ENCODE measurements at regions not wholly inside any gene's neighbourhood (a gene's known extent, or its start where the extent isn't known, plus 50 kb on each side); places are given as distances from the start of the nearest gene placed in this dataset.

DNA sequence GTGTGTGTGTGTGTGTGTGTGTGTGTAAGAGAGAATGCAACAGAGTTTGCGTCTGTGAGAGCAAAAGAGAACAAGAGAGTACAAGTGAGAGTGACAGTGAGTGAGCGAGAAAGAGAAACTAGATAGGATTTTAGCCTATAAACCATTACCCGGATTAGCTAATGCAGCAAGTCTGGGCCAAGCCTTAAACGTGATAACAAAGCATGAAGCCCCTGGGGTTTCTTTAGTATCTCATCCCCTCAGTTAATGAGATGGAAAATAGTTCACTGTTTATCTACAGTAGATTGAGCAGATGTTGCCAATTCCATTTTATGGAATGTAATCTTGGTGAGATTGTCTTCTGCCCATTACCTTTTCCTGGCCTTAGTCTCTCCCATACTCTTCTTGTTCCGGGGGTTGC is 114.5 kb downstream of the MAT2B start:
- in situ Hi-C loops (cut with HindIII; ENCODE audit: low sequenced_read_pairs): no loop called here

DNA sequence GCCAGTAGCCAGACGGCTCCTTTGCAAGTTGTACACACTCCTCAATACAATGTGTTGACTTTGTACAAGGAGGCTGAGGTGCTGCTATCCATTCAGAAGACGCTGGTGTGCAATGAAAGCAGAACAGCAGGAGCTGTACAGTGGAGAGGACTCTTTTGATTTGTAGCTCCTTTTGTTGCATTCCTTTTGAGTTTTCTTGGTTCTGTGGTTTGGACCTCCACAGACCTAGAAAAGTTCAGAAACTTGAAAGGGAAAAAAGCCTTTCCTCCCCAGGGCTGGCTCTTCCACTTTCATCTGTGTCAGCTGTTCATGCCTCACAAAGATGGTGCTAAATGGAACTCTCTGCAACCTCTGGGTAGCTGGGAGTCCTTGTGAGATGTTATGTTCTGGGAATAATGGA is 117.4 kb downstream of the MAT2B start:
- in situ Hi-C loops (cut with HindIII; ENCODE audit: low sequenced_read_pairs): no loop called here

DNA sequence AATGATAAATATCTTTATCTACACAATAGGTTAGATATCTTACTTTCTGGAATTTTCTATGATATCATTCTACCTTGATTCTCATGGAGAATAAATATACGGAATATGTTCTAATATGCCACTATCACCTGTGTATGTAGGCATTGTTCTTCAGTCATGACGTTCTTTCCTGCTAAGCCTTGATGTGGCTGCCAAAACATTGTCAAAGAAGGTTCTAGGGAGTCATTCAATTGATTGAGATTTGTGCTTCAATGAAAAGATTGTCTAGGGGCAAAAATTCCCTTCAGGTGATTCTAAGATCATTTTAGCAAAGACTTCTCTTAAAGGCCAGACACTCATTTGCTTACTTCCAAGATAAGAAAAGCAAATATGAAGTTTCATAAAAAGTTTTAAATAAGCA is 118.1 kb downstream of the MAT2B start:
- in situ Hi-C loops (cut with HindIII; ENCODE audit: low sequenced_read_pairs): no loop called here

DNA sequence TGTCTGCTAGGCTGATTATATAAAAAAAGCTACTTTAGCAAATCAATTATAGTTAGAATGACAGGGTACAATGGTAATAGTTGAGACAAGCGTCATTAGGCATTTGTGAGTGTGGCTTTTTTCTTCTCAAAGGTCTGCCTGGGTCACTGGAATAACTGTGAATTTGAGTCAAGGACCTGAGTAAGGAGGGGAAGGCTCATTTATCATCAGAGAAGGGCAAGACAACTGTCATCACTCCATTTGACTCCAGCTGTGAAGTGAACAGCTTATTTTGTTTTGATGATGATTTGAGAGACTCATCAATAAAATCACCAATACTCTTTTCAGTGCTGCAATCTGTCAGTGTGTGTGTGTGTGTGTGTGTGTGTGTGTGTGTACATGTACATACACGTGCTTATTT is 118.6 kb downstream of the MAT2B start:
- in situ Hi-C loops (cut with HindIII; ENCODE audit: low sequenced_read_pairs): no loop called here

DNA sequence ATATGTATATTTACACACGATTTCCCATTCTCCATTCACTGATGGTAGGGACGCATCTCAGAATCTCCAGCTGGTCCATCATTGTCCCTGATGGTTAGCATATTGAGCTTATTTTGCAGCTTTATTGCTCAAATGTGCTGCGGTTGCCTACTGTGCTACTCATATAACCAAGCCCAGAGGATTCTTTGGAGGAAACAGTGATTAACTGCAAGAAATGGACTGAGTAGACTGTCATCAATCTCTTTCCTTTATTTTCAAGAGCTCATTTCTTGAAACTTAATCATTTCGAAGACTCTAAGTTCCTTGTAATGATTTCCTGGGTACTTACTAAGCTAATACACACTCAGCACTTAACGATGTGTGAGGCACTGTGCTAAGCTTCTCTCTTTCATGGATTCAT is 119.0 kb downstream of the MAT2B start:
- in situ Hi-C loops (cut with HindIII; ENCODE audit: low sequenced_read_pairs): no loop called here

DNA sequence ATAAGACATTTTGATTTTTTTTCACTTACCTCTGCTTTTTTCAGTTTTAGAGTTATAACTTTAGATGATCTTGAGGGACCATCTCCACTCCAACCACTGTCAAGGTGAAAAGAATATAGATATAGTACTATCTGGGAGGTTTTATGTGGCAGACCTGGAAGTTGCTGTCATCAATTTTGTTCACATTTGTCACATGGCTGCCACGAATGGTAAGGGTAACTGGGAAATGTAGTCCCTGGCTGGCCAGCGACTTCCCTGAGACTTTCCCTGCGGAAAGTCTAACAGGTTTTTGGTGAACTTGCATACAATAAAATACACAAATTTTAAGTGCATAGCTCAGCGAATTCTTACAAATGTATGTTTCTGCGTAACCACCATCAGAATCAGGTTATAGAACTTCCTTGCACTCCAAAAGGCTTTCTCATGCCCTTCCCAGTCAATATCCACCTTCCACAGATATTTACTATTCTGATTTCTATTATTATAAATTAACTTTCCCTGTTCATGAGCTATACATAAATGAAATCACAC is 121.5 kb downstream of the MAT2B start:
- in situ Hi-C loops (cut with HindIII; ENCODE audit: low sequenced_read_pairs): no loop called here

DNA sequence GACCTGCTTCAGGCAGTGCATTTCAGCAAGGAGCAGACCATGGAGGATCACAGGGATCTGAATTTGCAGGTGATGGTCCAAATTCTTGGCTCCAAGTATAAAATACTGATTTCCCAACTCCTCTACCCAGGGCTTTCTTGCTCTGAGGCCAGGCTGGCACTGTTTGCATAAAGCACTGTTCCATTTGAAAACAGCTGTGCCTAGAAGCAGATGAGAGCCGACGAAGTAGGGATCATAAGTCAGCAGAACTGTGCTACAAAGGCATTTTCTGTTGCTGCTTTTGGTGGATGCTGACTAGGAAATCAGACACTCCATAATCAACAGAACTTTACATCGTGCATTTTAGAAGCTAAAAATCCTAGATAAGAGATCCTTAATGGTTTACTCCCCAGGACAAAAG is 126.4 kb downstream of the MAT2B start:
- in situ Hi-C loops (cut with HindIII; ENCODE audit: low sequenced_read_pairs): no loop called here

DNA sequence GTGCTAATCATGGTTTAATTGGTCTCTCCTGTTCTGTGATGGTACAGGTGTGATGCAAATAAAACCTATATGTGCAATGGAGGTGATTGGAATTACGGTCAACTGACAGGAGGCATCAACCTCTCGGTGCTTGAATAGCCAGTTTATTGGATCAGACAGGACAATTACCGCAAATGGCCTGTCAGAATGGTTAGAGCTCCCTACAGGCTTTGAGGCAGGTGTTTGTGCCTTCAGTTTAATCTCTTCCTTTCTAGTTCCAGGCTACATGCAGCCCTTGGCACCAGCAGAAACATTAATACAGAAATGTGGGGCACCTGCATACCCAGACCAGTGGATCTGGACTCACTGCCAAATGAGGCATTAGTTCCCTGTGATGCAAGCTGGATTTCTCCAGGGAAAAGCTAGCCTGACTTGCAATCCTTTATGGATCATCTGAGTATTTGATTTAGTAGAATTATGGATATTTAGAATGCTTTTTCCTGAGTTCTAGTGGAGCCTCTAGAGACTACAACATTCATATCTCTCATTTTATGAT is 128.6 kb downstream of the MAT2B start:
- in situ Hi-C loops (cut with HindIII; ENCODE audit: low sequenced_read_pairs): no loop called here

DNA sequence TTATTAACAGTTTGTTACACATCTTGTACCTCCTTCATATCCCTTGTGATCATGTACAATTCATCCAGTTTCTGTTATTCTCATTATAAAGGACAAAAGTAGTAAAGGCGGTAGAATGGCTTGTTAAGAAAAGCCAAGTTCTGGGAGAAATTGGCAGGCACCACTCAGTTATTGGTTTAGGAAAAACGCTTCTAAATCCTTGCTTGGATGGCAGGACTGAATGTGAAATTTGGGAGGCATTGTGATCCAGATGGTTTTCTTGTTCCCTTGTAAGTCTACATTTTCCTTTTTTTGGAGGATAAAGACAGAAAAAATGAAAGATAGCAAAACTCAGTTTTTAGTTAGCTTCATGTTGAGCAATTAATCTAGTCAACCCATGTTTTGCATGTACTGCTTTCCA is 130.2 kb downstream of the MAT2B start:
- in situ Hi-C loops (cut with HindIII; ENCODE audit: low sequenced_read_pairs): no loop called here

DNA sequence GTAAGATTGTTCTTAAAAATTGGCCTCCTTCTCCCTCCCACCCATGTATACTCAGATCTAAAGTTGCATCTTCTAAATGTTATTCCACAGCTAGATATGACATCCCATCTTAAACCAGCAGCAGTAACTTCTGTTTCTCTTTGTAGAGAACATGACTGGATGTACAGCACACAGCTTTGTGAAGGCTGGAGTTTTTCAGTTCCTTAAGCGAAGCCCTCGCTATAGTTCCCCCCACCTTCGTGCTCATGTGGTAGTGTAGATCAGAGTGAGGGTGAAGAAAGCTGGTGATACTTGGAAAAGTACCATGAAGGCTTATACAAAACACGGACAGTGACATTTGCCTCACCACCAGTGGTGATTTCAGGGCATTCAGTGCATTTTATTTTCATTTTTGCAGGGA is 137.5 kb downstream of the MAT2B start:
- in situ Hi-C loops (cut with HindIII; ENCODE audit: low sequenced_read_pairs): no loop called here

DNA sequence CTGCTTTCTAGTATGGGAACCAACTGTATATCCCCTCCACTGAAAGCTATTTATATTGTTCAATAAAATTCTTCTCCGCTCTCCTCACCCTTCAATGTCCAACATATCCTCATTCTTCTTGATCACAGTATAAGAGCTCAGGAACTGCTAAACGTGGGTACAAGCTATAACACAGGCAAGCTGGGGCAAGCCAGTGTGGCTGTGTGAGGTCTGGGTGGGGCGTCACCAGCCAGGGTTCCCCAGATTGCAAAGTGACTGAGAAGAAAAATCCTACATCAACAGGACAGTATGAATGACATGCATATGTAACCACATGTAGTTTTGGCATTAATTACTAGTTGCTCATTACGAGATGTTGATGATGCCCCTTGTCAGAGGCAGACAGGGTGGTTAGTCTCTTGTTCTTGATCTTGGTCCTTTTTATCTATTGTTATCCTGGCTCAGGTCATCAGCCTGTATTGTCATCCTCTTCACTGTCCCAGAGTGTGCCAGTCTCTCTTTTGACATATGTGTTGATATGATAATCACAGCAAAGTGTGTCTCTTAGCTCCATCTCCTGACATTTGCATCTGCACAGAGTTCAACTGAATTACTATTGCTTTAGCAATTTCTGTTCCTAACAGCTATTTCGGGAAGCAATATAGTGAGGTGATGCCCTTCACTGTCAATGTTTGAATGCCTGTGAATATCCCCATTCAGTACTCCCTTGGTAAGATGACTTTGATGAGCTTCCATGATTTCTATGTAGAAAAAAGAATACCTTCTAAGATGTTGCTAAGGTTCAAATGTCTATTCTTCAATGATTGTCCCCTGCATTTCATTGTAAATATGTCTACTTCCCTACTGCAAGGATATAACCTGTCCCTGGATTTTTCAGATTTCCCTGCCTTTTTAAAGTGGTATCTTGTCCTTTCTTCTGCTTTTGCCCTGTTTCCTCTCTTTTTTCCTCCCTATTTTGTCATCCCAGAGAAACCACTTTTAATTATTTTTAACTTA is 140.3 kb downstream of the MAT2B start:
- in situ Hi-C loops (cut with HindIII; ENCODE audit: low sequenced_read_pairs): no loop called here

DNA sequence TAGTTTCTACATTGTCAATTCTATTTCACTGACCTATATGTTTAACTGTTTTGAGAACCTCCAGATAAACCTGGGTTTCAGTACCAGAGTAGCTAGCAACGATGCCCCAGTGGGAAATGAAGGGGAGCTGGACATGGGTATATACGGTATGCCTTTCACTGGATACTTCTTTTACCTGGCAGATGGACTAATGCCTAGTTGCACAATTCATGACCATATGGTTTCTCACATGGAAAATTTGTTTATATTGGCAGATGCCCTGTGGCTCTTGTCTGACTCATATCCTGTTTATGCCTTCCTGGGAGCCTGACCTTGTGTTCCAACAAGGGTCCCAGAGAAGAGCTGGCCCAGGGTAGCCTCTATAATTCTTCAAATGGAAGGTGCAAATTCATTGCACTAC is 144.1 kb downstream of the MAT2B start:
- in situ Hi-C loops (cut with HindIII; ENCODE audit: low sequenced_read_pairs): no loop called here

DNA sequence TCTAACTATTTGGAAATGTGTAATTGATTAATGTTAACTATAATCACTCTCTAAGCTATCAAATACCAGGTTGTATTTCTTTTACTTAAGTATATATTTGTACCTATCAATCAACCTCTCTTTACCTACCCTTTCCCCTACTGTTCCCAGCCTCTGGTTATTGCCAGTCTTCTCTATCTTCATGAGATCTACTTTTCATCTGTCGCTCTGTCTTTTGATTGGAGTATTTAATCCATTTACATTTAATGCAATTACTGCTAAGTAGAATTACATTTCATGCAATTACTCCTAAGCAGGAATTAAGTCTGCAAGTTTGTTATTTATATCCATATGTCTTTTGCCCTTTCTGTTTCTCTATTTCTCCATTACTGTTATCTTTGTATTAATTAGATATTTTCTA is 148.1 kb downstream of the MAT2B start:
- in situ Hi-C loops (cut with HindIII; ENCODE audit: low sequenced_read_pairs): no loop called here

DNA sequence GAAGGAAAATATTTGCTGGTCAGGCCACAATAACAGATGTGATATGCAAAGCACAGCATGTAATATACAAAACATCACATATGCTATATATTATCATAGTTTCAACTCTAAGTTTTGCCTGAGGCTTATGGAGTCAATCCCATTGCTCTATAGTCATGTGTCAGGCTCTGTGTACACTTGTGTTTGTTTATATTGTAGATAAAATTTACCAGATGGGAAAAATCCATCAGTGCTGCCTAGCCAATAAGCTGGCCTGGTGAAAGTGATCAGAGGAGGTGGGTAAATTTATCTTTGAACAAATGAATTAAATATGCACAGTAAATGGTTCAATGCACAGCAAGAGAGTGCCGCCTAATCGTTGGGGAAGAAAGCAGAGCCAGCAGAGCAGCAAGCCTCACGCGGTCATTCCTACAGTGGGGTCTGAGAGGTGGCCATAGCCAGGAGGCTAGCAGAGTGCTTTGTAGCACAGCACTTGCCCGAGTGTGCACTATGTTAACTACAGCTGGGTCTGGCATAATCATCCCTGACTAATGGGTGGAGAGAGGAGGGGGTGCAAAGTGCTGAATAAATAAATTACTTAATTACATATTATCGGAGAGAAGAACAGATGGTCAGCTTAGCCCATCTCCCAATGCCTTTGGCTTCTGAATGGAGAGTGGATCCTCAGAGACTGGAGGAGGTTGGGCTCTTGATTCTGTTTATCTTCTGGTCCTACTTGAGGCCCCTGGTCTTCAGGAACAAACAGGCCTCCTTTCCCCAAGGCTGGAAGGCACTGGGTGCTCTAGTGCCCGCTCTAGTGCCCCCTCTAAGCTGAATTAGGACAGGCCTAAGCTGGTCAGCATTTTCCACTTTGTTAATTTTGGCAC is 153.5 kb downstream of the MAT2B start:
- in situ Hi-C loops (cut with HindIII; ENCODE audit: low sequenced_read_pairs): no loop called here

DNA sequence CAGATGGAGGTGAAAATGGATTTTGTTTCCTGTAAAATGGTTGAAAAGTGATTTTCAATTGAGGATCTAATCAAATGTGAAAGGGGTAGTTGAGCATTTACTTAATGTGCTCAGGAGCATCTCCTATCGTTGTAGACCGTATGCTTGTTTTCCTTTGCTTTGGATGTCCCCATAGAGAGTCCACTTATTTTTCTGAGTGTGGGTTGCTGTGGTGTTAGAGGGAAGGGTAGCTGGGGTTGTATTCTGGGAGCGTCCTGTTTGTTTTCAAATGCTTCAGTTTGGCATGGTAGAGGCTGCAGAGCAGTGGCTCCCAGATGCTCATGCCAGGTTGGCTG is 154.1 kb downstream of the MAT2B start:
- in situ Hi-C loops (cut with HindIII; ENCODE audit: low sequenced_read_pairs): no loop called here

DNA sequence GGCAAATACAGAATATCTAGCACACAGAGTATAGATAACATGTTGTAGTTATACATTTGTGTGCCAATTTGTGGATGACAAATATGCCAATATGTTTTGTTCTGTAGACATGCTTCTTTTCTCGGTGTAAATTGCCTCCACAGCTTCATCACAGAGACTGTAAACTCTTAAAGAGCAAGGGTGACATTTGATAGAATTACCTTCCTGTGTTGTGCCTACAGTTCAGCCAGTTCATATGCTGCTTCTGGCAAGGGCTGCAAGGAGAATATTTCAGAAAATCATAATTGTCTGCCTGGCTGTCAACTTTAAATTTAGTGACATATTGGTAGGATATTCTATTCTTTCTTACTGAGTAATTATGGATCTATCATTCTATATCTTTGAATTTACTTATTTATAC is 155.1 kb downstream of the MAT2B start:
- in situ Hi-C loops (cut with HindIII; ENCODE audit: low sequenced_read_pairs): no loop called here

DNA sequence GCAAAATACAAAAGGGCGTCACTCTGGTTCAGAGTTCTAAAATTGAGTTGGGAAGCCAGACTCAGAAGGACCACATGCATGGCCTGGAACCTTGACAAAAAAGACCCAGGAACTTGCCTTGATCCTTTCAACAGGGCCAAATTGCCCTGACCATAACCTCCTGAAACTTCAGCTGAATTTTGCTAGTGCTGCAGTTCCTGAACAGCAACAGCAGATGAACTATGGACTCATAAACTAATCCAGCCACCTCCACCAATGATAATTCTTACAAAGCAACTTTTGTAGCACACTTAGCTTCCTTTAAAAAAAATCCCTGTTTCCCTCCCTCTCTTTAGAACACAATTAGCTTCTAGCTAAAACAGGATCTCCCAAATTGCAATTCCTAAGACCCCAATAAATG is 155.9 kb downstream of the MAT2B start:
- in situ Hi-C loops (cut with HindIII; ENCODE audit: low sequenced_read_pairs): no loop called here

DNA sequence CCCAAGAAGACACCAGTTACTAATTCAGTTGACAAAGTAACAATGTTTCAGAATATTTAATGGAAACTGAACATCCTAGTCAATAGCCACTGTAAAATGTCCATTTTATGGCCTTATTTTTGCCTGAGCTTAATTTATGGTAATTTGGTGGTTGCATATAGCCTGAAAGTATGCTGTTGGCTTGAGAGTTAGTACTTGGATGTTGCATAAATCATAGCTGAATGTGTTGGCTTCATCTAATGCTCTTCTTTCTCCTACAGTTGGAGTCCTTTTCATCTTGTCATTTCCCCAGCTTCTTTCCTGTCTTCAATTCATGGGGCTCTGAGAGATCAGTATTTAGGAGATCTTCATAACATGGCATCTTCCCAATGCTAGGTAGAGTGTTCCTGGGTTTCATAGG is 164.6 kb downstream of the MAT2B start:
- in situ Hi-C loops (cut with HindIII; ENCODE audit: low sequenced_read_pairs): no loop called here

DNA sequence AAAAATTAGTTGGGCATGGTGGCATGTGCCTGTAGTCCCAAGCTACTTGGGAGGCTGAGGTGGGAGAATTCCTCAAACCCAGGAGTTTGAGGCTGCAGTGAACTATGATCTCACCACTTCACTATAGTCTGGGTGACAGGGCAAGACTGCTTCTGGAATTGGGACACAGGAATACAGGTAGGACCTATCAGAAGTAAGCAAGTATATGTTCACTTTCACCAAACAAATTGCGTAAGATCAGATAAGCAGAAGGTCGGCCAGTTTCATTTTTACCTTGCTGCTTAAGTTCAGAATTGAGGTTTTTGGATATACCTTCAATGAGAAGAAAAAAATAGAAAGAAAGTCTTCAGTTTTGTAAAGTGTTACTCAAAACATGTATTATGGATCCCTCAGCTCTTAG is 171.7 kb downstream of the MAT2B start:
- in situ Hi-C loops (cut with HindIII; ENCODE audit: low sequenced_read_pairs): no loop called here

DNA sequence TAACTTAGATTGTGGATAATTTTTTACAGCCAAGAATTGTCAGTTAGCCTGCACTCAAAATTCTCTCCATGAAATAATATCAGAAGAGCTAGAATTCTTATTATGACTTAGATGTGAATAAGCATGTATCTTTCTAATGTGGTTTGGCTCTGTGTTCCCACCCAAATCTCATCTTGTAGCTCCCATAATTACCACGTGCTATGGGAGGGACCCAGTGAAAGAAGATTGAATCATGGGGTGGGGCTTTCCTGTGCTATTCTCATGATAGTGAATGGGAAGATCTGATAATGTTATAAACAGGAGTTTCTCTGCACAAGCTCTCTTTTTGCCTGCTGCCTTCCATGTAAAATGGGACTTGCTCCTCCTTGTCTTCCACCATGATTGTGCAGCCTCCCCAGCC is 176.8 kb downstream of the MAT2B start:
- in situ Hi-C loops (cut with HindIII; ENCODE audit: low sequenced_read_pairs): no loop called here

DNA sequence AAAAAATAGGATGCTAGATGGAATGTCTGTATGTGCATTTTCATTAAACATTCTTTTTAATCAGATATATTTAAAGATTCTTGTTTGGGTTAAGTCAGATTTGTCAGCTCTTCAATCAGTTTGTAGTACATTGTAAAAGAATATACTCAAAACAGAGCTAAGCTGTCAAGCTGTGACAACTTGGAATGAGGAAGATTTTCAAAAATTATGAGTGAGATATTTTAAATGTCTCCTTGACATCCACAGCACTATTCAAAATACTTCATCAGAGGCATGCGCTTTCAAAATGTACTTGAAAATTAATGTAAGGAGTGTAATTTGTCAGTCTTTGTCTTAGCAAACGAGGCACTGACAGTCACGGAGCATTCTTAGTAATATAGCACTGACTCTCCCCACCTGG is 182.0 kb downstream of the MAT2B start:
- in situ Hi-C loops (cut with HindIII; ENCODE audit: low sequenced_read_pairs): no loop called here

DNA sequence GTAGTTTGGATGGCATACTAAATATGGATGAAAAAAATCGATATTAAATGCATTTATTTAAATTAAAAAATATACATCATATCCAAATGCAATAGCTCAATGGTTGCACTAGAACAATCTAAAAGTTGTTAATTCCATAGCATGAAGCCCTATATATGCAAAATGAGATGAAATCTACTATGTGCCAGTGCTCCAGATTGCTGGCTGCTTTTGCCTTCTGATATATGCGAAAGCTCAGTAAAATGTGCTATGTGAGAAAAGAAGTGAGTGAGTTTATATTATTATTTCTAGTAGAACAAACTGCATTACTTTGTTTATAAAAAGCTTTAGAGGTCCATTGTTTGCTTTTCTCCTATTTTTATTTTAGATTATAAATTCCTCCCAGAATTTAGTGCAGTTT is 186.7 kb downstream of the MAT2B start:
- in situ Hi-C loops (cut with HindIII; ENCODE audit: low sequenced_read_pairs): no loop called here
